Fibroblast of lung (primary cell): ENCODE measurements at regions not wholly inside any gene's neighbourhood (a gene's known extent, or its start where the extent isn't known, plus 50 kb on each side); places are given as distances from the start of the nearest gene placed in this dataset.

Source experiments
- EZH2 ChIP-seq: IDR thresholded peaks from 2 replicates; pipeline ENCODE4 v1.5.1; 2012; ENCODE audit warnings: low read length, control low read depth, mild to moderate bottlenecking; ENCODE audit errors: missing control alignments
- TF ChIP-seq, protein P1 (sequence below), 2 donors: IDR thresholded peaks in 1 of 2; conservative IDR thresholded peaks in 1 of 2; 1 replicate in 1 of 2; 2 replicates in 1 of 2; pipeline ENCODE4 v1.5.1; 2011 to 2012; ENCODE audit warnings: low read length in 2 of 2, control low read depth in 1 of 2, inconsistent platforms in 1 of 2, low read depth in 1 of 2, mild to moderate bottlenecking in 1 of 2

DNA sequence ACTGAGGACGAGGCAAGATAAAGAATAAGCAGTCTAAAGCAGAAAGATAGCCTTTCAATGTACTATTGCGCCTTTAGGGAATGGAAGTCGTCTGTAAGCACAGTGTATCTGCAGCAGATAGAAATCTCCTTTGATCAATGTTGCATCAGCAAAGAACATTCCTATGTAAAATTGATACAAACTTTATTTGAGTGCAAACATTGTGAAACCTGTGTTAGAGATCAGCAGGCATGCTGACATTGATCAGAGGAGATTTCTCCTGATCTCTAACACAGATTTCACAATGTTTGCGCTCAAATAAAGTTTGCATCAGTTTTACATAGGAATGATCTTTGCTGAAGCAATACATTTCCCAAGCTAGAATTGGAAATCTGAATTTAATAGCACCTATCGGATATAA, 1446.8 kb downstream of the MRPL39 start:
- TF ChIP-seq, protein P1, sequence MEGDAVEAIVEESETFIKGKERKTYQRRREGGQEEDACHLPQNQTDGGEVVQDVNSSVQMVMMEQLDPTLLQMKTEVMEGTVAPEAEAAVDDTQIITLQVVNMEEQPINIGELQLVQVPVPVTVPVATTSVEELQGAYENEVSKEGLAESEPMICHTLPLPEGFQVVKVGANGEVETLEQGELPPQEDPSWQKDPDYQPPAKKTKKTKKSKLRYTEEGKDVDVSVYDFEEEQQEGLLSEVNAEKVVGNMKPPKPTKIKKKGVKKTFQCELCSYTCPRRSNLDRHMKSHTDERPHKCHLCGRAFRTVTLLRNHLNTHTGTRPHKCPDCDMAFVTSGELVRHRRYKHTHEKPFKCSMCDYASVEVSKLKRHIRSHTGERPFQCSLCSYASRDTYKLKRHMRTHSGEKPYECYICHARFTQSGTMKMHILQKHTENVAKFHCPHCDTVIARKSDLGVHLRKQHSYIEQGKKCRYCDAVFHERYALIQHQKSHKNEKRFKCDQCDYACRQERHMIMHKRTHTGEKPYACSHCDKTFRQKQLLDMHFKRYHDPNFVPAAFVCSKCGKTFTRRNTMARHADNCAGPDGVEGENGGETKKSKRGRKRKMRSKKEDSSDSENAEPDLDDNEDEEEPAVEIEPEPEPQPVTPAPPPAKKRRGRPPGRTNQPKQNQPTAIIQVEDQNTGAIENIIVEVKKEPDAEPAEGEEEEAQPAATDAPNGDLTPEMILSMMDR (conservative IDR thresholded peaks at IDR 0.05 in 1 of 2, IDR thresholded peaks at IDR 0.05 in 1 of 2; ENCODE audit: low read depth in 1 of 2, low read length in 2 of 2): no peak
- no peak for TF ChIP-seq EZH2
